Activated CD8-positive, alpha-beta memory T cell treated with anti-CD3 and anti-CD28 coated beads, Interleukin-2, amount 10 ng/mL, durations not matched to agents 7 days and 5 days (primary cell): ENCODE measurements at regions not wholly inside any gene's neighbourhood (a gene's known extent, or its start where the extent isn't known, plus 50 kb on each side); places are given as distances from the start of the nearest gene placed in this dataset.

ENCODE experiments used
- ATAC-seq: fragments of 150-1000 bp; cut with Tn5 transposase; one replicate; pipeline ENCODE4 v1.10.0; 2021; ENCODE audit warnings: moderate library complexity
- CTCF ChIA-PET: fragments of 350-600 bp; sonication (Branson Sonifier 250); formaldehyde crosslinking; loops from one replicate; lab custom pipeline; 2021; ENCODE audit warnings: antibody characterized with exemption; lab: Charles Lee
- DNase-seq: peaks from one replicate; pipeline ENCODE4 v3.0.0-alpha.2; 2020
- H3K27ac Mint-ChIP-seq: one replicate; pipeline ENCODE4 v1.8.0; 2021; ENCODE audit warnings: mild to moderate bottlenecking, mixed read lengths
- H3K27me3 Mint-ChIP-seq: one replicate; pipeline ENCODE4 v1.8.0; 2021; ENCODE audit warnings: mixed read lengths
- H3K36me3 Mint-ChIP-seq: one replicate; pipeline ENCODE4 v1.8.0; 2021; ENCODE audit warnings: mild to moderate bottlenecking, mixed read lengths
- H3K4me1 Mint-ChIP-seq: one replicate; pipeline ENCODE4 v1.8.0; 2021; ENCODE audit warnings: mixed read lengths
- H3K4me3 Mint-ChIP-seq: one replicate; pipeline ENCODE4 v1.8.0; 2021; ENCODE audit warnings: mild to moderate bottlenecking, moderate library complexity, mixed read lengths
- H3K9me3 Mint-ChIP-seq: one replicate; pipeline ENCODE4 v1.8.0; 2022; ENCODE audit warnings: low read depth, mixed read lengths

- DNase-seq (no peak), ATAC-seq (no peak)
- H3K27ac Mint-ChIP-seq: no peak overlapping the region
- CTCF ChIA-PET: no interaction called here
- no peak overlapping the region for H3K4me3 Mint-ChIP-seq
- no peaks in the 10 kb centered on the region for H3K36me3 Mint-ChIP-seq
- no peaks in the 10 kb centered on the region for H3K27me3 Mint-ChIP-seq
- peaks cover 6% of the 10 kb centered on the region for H3K9me3 Mint-ChIP-seq
- H3K4me1 Mint-ChIP-seq: no peaks in the 10 kb centered on the region
These were observed 1960.5 kb upstream of the PIK3C3 start for GRCh38 chr18:39994498-39994897.

DNA sequence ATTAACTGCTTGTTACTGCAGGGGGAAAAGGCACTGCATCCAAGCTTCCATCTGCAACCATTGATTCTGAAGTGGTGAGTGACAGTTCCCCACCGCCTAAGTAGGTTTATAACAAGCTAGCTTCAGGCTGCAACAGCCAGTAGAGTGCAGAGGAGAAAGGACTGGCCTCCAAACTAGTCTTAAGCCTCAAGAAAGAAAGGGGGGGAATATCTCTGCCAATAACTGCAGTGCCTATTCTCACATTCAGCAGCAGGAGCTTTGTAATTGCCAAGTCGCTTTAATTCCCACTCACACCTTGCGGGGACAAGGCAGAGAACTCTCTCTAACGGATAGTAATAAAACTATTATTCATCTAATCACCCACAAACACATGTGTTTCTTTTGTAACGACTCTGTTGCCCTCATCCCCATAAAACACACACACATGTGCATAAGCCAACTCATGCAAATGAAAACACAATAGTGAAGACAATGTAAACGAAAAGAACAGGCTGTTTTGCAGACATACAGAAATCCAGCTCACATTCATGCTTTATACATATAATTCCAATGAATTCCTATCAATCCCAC is 1963.3 kb upstream of the PIK3C3 start:
- Mint-ChIP-seq H3K27me3 (no peaks in the 10 kb centered on the region), H3K4me1 (no peaks in the 10 kb centered on the region), H3K4me3 (no peak overlapping the region), H3K36me3 (no peaks in the 10 kb centered on the region), H3K27ac (no peak overlapping the region), H3K9me3 (no peaks in the 10 kb centered on the region)
- DNase-seq: no peak
- no peak for ATAC-seq
- CTCF ChIA-PET: no interaction called here

DNA sequence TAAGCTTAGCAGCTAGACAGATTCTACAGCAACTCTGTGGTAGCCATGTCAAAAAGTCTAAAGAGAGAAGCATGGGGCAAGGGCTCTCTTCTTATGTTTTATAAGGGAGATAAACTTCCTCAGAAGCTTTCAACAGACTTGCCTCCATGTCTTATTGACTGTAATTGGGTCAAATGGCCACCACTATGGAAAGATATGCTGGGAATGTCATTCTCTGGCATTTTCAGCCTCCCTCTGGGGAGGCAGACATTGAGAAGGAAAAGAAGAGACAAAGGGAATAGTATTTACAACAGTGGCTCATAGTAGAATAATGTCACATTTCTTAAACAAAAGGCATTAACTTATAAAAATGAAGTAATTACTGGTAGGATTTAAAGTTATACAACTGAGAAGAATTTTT is 1964.5 kb upstream of the PIK3C3 start:
- Mint-ChIP-seq H3K4me3 (no peak overlapping the region), H3K27ac (no peak overlapping the region), H3K36me3 (no peaks in the 10 kb centered on the region), H3K4me1 (no peaks in the 10 kb centered on the region), H3K9me3 (no peaks in the 10 kb centered on the region), H3K27me3 (no peaks in the 10 kb centered on the region)
- ATAC-seq (no peak), DNase-seq (no peak)
- CTCF ChIA-PET: no interaction called here

DNA sequence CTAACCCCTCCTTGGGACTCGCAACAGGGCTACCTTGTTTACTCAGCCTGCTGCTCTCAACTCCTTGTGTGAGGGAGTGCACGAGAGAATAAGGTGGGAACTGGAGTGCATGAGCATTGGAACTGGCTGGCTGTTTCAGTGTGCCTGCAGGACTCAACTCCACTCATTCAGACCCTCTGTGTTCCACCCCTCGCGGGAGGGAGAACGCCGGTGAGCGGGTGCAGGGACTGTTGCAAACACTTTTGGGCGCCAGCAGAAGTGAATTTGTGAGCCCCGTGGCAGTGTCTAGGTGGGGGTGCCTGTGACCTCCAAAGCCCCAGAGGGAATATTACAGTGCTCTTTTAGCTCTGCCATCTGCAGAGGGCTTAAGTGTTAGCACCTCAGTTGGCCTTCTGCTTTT is 1978.3 kb upstream of the PIK3C3 start:
- Mint-ChIP-seq H3K4me3 (no peak overlapping the region), H3K27me3 (no peaks in the 10 kb centered on the region), H3K36me3 (no peaks in the 10 kb centered on the region), H3K9me3 (no peaks in the 10 kb centered on the region), H3K4me1 (no peaks in the 10 kb centered on the region), H3K27ac (no peak overlapping the region)
- no peak for DNase-seq
- CTCF ChIA-PET: no interaction called here
- no peak for ATAC-seq

GRCh38 chr18:39972521-39972920 is 1982.5 kb upstream of the PIK3C3 start:
- Mint-ChIP-seq H3K4me1 (no peaks in the 10 kb centered on the region), H3K36me3 (no peaks in the 10 kb centered on the region), H3K9me3 (no peaks in the 10 kb centered on the region), H3K27ac (no peak overlapping the region), H3K4me3 (no peak overlapping the region), H3K27me3 (no peaks in the 10 kb centered on the region)
- ATAC-seq: no peak
- CTCF ChIA-PET: no interaction called here
- DNase-seq: no peak

DNA sequence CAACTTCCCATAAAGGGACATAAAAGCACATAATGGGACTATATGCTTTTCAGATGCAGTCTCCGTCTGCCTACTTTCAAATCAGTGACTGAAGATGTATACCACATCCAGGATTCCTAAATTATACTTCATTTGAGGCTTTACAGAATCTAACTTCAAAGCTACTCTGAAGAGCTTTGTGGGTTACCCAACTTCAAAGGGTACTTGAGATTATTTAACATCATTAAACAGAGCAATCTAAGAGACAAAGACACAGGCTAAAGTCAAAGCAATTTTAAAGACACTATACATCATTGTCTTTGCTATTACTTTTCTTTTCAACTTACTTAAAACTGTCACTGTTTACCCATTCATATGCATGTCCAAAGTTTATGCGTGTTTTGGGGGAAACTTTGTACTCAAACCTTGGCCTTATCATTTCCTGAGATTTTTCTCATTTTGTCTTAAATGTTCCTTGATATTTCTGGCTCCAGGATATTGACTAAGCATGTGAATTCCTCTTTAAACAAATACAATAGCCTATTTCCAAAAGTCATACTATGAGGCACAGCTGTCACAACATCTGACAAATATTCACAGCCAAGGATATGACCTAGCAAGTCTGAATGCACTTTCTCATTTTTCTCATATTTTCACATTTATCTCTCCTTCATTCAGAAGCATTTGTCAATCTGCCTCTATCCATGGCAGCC is 1985.1 kb upstream of the PIK3C3 start:
- no peaks in the 10 kb centered on the region for H3K27me3 Mint-ChIP-seq
- ATAC-seq: no peak
- no peak overlapping the region for H3K4me3 Mint-ChIP-seq
- no peaks in the 10 kb centered on the region for H3K4me1 Mint-ChIP-seq
- H3K27ac Mint-ChIP-seq: no peak overlapping the region
- DNase-seq: no peak
- H3K9me3 Mint-ChIP-seq: peaks cover 7% of the 10 kb centered on the region
- CTCF ChIA-PET: no interaction called here
- H3K36me3 Mint-ChIP-seq: no peaks in the 10 kb centered on the region

- DNase-seq: no peak
- ATAC-seq: no peak
- H3K36me3 Mint-ChIP-seq: no peaks in the 10 kb centered on the region
- no peaks in the 10 kb centered on the region for H3K4me1 Mint-ChIP-seq
- no peak overlapping the region for H3K4me3 Mint-ChIP-seq
- H3K27ac Mint-ChIP-seq: no peak overlapping the region
- no peaks in the 10 kb centered on the region for H3K27me3 Mint-ChIP-seq
- CTCF ChIA-PET: no interaction called here
- H3K9me3 Mint-ChIP-seq: peaks cover 11% of the 10 kb centered on the region
These were observed 1988.8 kb upstream of the PIK3C3 start for GRCh38 chr18:39966275-39966674.

- peaks cover 18% of the 10 kb centered on the region for H3K9me3 Mint-ChIP-seq
- no peak overlapping the region for H3K27ac Mint-ChIP-seq
- H3K4me3 Mint-ChIP-seq: no peak overlapping the region
- CTCF ChIA-PET: no interaction called here
- no peaks in the 10 kb centered on the region for H3K36me3 Mint-ChIP-seq
- H3K27me3 Mint-ChIP-seq: no peaks in the 10 kb centered on the region
- H3K4me1 Mint-ChIP-seq: no peaks in the 10 kb centered on the region
- ATAC-seq: no peak
- DNase-seq: no peak
These were observed 1992.5 kb upstream of the PIK3C3 start for GRCh38 chr18:39962546-39962945.

DNA sequence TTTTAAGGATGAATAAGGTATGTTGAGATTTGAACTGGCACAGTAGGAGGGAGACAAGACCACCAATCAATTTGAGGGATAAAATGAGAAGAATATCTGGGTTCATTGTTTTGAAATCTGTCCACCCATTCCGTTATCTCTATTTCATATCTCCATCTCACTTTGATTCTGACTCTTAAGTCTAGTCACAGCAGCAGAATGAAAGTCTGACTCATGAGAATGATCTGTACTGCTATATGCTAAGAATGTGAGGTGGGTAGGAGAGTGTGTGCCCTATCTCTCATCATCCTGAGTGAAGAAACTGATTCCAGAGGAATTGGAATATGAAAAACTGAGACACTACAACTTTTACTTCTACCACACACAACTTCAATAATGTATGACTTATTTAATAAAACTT is 1994.5 kb upstream of the PIK3C3 start:
- no peaks in the 10 kb centered on the region for H3K27me3 Mint-ChIP-seq
- H3K4me1 Mint-ChIP-seq: no peaks in the 10 kb centered on the region
- peaks cover 17% of the 10 kb centered on the region for H3K9me3 Mint-ChIP-seq
- no peaks in the 10 kb centered on the region for H3K36me3 Mint-ChIP-seq
- ATAC-seq (no peak), DNase-seq (no peak)
- H3K27ac Mint-ChIP-seq: no peak overlapping the region
- CTCF ChIA-PET: no interaction called here
- no peak overlapping the region for H3K4me3 Mint-ChIP-seq

DNA sequence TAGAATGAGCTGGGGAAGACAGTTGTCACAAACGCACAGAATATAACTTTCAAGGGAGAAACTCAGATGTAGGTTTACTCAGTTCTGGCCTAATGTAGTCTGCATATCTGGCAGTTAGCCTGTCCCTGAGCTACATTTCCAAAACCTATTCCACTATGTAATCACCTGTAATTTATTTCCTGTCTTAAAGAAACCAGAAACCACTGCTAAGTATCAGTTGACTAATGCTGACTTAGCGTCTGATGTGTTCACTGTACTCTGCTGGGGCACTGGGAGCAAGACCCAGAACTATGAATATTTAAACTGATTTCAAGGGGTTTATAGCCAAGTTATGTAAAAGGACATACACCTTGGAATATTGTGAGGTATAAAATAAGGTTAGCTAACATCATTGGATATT is 1995.2 kb upstream of the PIK3C3 start:
- no peaks in the 10 kb centered on the region for H3K27me3 Mint-ChIP-seq
- peaks cover 13% of the 10 kb centered on the region for H3K9me3 Mint-ChIP-seq
- no peaks in the 10 kb centered on the region for H3K36me3 Mint-ChIP-seq
- CTCF ChIA-PET: no interaction called here
- no peak for DNase-seq
- H3K4me1 Mint-ChIP-seq: no peaks in the 10 kb centered on the region
- H3K4me3 Mint-ChIP-seq: no peak overlapping the region
- H3K27ac Mint-ChIP-seq: no peak overlapping the region
- no peak for ATAC-seq

- Mint-ChIP-seq H3K27me3 (no peaks in the 10 kb centered on the region), H3K4me3 (no peak overlapping the region), H3K27ac (no peak overlapping the region), H3K36me3 (no peaks in the 10 kb centered on the region), H3K9me3 (peaks cover 10% of the 10 kb centered on the region), H3K4me1 (no peaks in the 10 kb centered on the region)
- CTCF ChIA-PET: no interaction called here
- DNase-seq (no peak), ATAC-seq (no peak)
These were observed 1996.2 kb upstream of the PIK3C3 start for GRCh38 chr18:39958876-39959275.

DNA sequence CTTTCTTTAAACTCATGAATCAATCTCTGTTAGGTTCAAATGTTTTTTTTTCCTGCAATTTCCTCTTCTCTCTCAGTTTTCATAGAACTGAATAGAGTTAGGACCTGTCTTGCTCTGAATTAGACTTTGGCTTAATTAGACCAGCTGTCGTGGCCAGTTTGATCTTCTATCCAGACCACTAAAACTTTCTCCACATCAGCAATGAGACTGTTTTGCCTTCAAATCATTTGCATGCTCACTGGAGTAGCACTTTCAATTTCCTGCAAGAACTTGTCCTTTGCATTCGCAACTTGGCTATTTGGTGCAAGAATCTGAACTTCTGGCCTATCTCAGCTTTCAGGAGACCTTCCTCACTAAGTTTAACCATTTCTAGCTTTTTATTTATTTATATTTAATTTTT is 2002.2 kb upstream of the PIK3C3 start:
- no peak for ATAC-seq
- CTCF ChIA-PET: no interaction called here

GRCh38 chr18:39951142-39951720 is 2003.8 kb upstream of the PIK3C3 start:
- CTCF ChIA-PET: no interaction called here
- no peak overlapping the region for H3K27ac Mint-ChIP-seq
- DNase-seq: no peak
- H3K4me3 Mint-ChIP-seq: no peak overlapping the region
- peaks cover 8% of the 10 kb centered on the region for H3K9me3 Mint-ChIP-seq
- H3K36me3 Mint-ChIP-seq: no peaks in the 10 kb centered on the region
- H3K4me1 Mint-ChIP-seq: no peaks in the 10 kb centered on the region
- no peaks in the 10 kb centered on the region for H3K27me3 Mint-ChIP-seq
- no peak for ATAC-seq

More for the DNA sequence above, 2002.2 kb upstream of the PIK3C3 start:
- no peaks in the 10 kb centered on the region for H3K36me3 Mint-ChIP-seq
- no peak overlapping the region for H3K27ac Mint-ChIP-seq
- DNase-seq: no peak
- H3K4me3 Mint-ChIP-seq: no peak overlapping the region
- H3K9me3 Mint-ChIP-seq: peaks cover 9% of the 10 kb centered on the region
- H3K4me1 Mint-ChIP-seq: no peaks in the 10 kb centered on the region
- H3K27me3 Mint-ChIP-seq: no peaks in the 10 kb centered on the region

DNA sequence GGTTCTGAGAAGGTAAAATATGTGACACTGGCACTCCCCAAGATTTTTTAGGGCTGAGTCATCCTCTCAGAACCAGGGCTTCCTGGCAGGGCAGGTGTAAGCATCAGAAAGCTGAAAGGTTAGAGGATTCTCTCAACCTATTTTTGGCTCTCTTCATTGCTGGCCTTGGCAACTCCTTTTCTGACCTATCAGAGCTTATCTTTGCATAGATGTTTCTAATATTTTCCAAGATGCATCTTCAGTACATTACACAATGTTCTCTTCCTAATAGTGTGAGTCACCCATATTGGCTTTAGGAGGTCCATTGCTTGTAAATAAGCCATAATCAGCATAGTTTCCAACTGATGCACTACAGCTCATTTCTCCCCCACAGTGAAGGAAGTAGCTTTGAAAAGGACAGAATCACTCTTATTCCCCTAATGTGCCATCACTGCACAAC is 2008.4 kb upstream of the PIK3C3 start:
- Mint-ChIP-seq H3K4me3 (no peak overlapping the region), H3K36me3 (no peaks in the 10 kb centered on the region), H3K4me1 (no peaks in the 10 kb centered on the region), H3K9me3 (peaks cover under 1% of the 10 kb centered on the region), H3K27ac (no peak overlapping the region), H3K27me3 (no peaks in the 10 kb centered on the region)
- ATAC-seq (no peak), DNase-seq (no peak)
- CTCF ChIA-PET: no interaction called here
